ENCODE measurements at regions not wholly inside any gene's neighbourhood (a gene's known extent, or its start where the extent isn't known, plus 50 kb on each side); places are given as distances from the start of the nearest gene placed in this dataset.

- TF ChIP-seq CTCF (IDR thresholded peaks at IDR 0.05; ENCODE audit: insufficient read depth, low read depth, low read length) (no peak), EZH2 (IDR thresholded peaks at IDR 0.05; ENCODE audit: insufficient read depth, low read length) (no peak)
These were observed 54.0 kb downstream of the SYNE3 start for GRCh38 chr14:95462491-95462890.
